Gastrocnemius medialis (tissue), 4 donors: ENCODE measurements at regions not wholly inside any gene's neighbourhood (a gene's known extent, or its start where the extent isn't known, plus 50 kb on each side); places are given as distances from the start of the nearest gene placed in this dataset.

Experiments used
- CTCF ChIP-seq, 5 experiments: fragments of 450-650 bp in 3 of 5; fragments of 200-600 bp in 2 of 5; sonication (generic) in 2 of 5; IDR thresholded peaks in 4 of 5; conservative IDR thresholded peaks in 1 of 5; 1 replicate in 4 of 5; 2 replicates in 1 of 5; pipeline ENCODE4 v1.5.1; 2016 to 2019; ENCODE audit warnings: antibody characterized with exemption in 5 of 5, mild to moderate bottlenecking in 3 of 5, moderate library complexity in 3 of 5
- POLR2A ChIP-seq, 2 donors: fragments of 450-650 bp; IDR thresholded peaks; one replicate each; pipeline ENCODE4 v1.6.1; 2017; ENCODE audit warnings: antibody characterized with exemption in 2 of 2, mild to moderate bottlenecking in 2 of 2, moderate library complexity in 2 of 2

GRCh38 chr1:224497714-224498573 lies 63.3 kb upstream of the WDR26 start:
- no peak for TF ChIP-seq CTCF (IDR thresholded peaks at IDR 0.05 in 4 of 5, conservative IDR thresholded peaks at IDR 0.05 in 1 of 5)
- TF ChIP-seq POLR2A (IDR thresholded peaks at IDR 0.05): no peak
